ENCODE measurements at regions not wholly inside any gene's neighbourhood (a gene's known extent, or its start where the extent isn't known, plus 50 kb on each side); places are given as distances from the start of the nearest gene placed in this dataset.

GRCh38 chr12:21026302-21026701 is 104.7 kb upstream of the SLCO1B1 start:
- TF ChIP-seq EZH2 (IDR thresholded peaks at IDR 0.05; ENCODE audit: low read depth, unreplicated experiment) (no peak), CTCF (conservative IDR thresholded peaks at IDR 0.05; ENCODE audit: low read depth in 2 of 2) (no peak), ZNF114 (CRISPR knock-in tag; IDR thresholded peaks at IDR 0.05) (no peak), POLR2AphosphoS5 (IDR thresholded peaks at IDR 0.05; ENCODE audit: low read depth) (no peak), REST (IDR thresholded peaks at IDR 0.05; ENCODE audit: unreplicated experiment) (no peak), NANOG (IDR thresholded peaks at IDR 0.05; ENCODE audit: borderline replicate concordance) (no peak), EZH2phosphoT487 (IDR thresholded peaks at IDR 0.05; ENCODE audit: unreplicated experiment) (no peak), STAT1 (IDR thresholded peaks at IDR 0.05; ENCODE audit: unreplicated experiment) (no peak), CREB1 (CRISPR knock-in tag; IDR thresholded peaks at IDR 0.05; ENCODE audit: low read depth) (no peak), ZNF462 (CRISPR knock-in tag; IDR thresholded peaks at IDR 0.05) (no peak), ZNF331 (CRISPR knock-in tag; IDR thresholded peaks at IDR 0.05; ENCODE audit: low read depth) (no peak), JUNB (IDR thresholded peaks at IDR 0.05; ENCODE audit: unreplicated experiment) (no peak)
- TF ChIP-seq, protein P1, sequence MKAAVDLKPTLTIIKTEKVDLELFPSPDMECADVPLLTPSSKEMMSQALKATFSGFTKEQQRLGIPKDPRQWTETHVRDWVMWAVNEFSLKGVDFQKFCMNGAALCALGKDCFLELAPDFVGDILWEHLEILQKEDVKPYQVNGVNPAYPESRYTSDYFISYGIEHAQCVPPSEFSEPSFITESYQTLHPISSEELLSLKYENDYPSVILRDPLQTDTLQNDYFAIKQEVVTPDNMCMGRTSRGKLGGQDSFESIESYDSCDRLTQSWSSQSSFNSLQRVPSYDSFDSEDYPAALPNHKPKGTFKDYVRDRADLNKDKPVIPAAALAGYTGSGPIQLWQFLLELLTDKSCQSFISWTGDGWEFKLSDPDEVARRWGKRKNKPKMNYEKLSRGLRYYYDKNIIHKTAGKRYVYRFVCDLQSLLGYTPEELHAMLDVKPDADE (IDR thresholded peaks at IDR 0.05): no peak

All from GM23338 (cell line).